Adrenal gland (tissue), 9 donors: ENCODE measurements at regions not wholly inside any gene's neighbourhood (a gene's known extent, or its start where the extent isn't known, plus 50 kb on each side); places are given as distances from the start of the nearest gene placed in this dataset.

Experiments used
- DNase-seq, 7 donors: peaks; one replicate each; pipeline ENCODE4 v3.0.0-alpha.2; 2019 to 2020
- H3K27ac ChIP-seq, 5 donors: fragments of 200-600 bp; sonication (generic) in 4 of 5; 1 replicate in 3 of 5; 2 replicates in 2 of 5; pipeline versions ENCODE4 v1.5.1 to v1.8.0; 2016 to 2020; ENCODE audit warnings: mild to moderate bottlenecking in 1 of 5
- H3K27me3 ChIP-seq: fragments of 200-600 bp; 2 replicates; pipeline ENCODE4 v1.8.0; 2021
- H3K36me3 ChIP-seq, 2 donors: fragments of 200-600 bp; replicated peaks in 1 of 2; 1 replicate in 1 of 2; 2 replicates in 1 of 2; pipeline versions ENCODE4 v1.5.1 to v1.8.0; 2018 to 2022
- H3K4me1 ChIP-seq, 2 donors: fragments of 200-600 bp; replicated peaks in 1 of 2; 1 replicate in 1 of 2; 2 replicates in 1 of 2; pipeline versions ENCODE4 v1.5.1 to v1.8.0; 2018 to 2021
- H3K4me3 ChIP-seq, 4 donors: fragments of 200-600 bp; sonication (generic) in 3 of 4; one replicate each; pipeline ENCODE4 v1.5.1; 2016 to 2018
- H3K9me3 ChIP-seq, 3 donors: fragments of 200-600 bp; sonication (generic) in 1 of 3; replicated peaks in 1 of 3; 1 replicate in 2 of 3; 2 replicates in 1 of 3; pipeline versions ENCODE4 v1.5.1 to v1.8.0; 2016 to 2021
- CTCF ChIP-seq, 6 experiments: fragments of 450-650 bp in 4 of 6; fragments of 200-600 bp in 2 of 6; sonication (generic) in 1 of 6; IDR thresholded peaks; 1 replicate in 5 of 6; 2 replicates in 1 of 6; pipeline versions ENCODE4 v1.5.1 to v1.8.0; 2016 to 2021; ENCODE audit warnings: antibody characterized with exemption in 6 of 6, mild to moderate bottlenecking in 2 of 6, moderate library complexity in 1 of 6
- POLR2A ChIP-seq, 2 donors: fragments of 450-650 bp; IDR thresholded peaks; one replicate each; pipeline ENCODE4 v1.6.1; 2017; ENCODE audit warnings: antibody characterized with exemption in 2 of 2, mild to moderate bottlenecking in 2 of 2, moderate library complexity in 1 of 2
- WGBS, 4 donors: extraction: QIAGEN DNeasy Blood & Tissue Kit in 2 of 4; methylation state at CpG; one replicate each; pipeline versions ENCODE4 v1.1.5 to v1.1.7; 2013 to 2017; 5-methylcytosine and 5-hydroxymethylcytosine counted together
- intact Hi-C, 2 donors: fragments of 100-400 bp; cut with DNase I; formaldehyde crosslinking; loops; one replicate each; pipeline versions ENCODE4 v1.14.1 to v1.15.0; 2022 to 2023
- donor health status: healthy with polysubstance abuse.
- donor health status: Bipolar disorder and iron deficiency.
- donor health status: DM: yes; HTN: yes; CAD: no.
- donor health status: DM: no; HTN: no; CAD: no.
- donor health status: DM: no; HTN: no; CAD: no.

GRCh38 chrX:34576864-34577263 lies 80.2 kb downstream of the TMEM47 start:
- TF ChIP-seq CTCF (IDR thresholded peaks at IDR 0.05) (no peak), POLR2A (IDR thresholded peaks at IDR 0.05) (no peak)
- peaks cover 15% of the 10 kb centered on the region for H3K27me3 ChIP-seq
- H3K27ac ChIP-seq, result no peak overlapping the region
- intact Hi-C loops, result no loop called here
- no peaks in the 10 kb centered on the region for H3K9me3 ChIP-seq
- no peaks in the 10 kb centered on the region for H3K4me1 ChIP-seq
- H3K36me3 ChIP-seq, result no peaks in the 10 kb centered on the region
- H3K4me3 ChIP-seq, result no peak overlapping the region
- DNase-seq, result no peak

GRCh38 chrX:34565981-34566380 lies 91.1 kb downstream of the TMEM47 start:
- intact Hi-C loops, result no loop called here
- no peaks in the 10 kb centered on the region for H3K4me1 ChIP-seq
- no peak for TF ChIP-seq CTCF (IDR thresholded peaks at IDR 0.05)
- TF ChIP-seq POLR2A (IDR thresholded peaks at IDR 0.05), result no peak
- no peaks in the 10 kb centered on the region for H3K36me3 ChIP-seq
- no peak overlapping the region for H3K4me3 ChIP-seq
- H3K27me3 ChIP-seq, result no peaks in the 10 kb centered on the region
- no peaks in the 10 kb centered on the region for H3K9me3 ChIP-seq
- no peak for DNase-seq
- no peak overlapping the region for H3K27ac ChIP-seq
- 34 to 62% (median 44%) methylated on average over 2 of the region's 2 CpGs for WGBS, 4 donors

- DNase-seq, result no peak
- 78 to 95% (median 84%) methylated on average over 1 of the region's 1 CpG for WGBS, 4 donors
- H3K27ac ChIP-seq, result no peak overlapping the region
- no peaks in the 10 kb centered on the region for H3K36me3 ChIP-seq
- H3K4me3 ChIP-seq, result no peak overlapping the region
- no peaks in the 10 kb centered on the region for H3K27me3 ChIP-seq
- TF ChIP-seq POLR2A (IDR thresholded peaks at IDR 0.05), result no peak
- no peak for TF ChIP-seq CTCF (IDR thresholded peaks at IDR 0.05)
- no peaks in the 10 kb centered on the region for H3K4me1 ChIP-seq
- no peaks in the 10 kb centered on the region for H3K9me3 ChIP-seq
- intact Hi-C loops, result no loop called here
Measured at GRCh38 chrX:34563804-34564203, 93.3 kb downstream of the TMEM47 start.

GRCh38 chrX:34563061-34563460 lies 94.0 kb downstream of the TMEM47 start:
- 31 to 62% (median 51%) methylated on average over 2 of the region's 2 CpGs for WGBS, 4 donors
- no peaks in the 10 kb centered on the region for H3K9me3 ChIP-seq

More at GRCh38 chrX:34563061-34563460, 94.0 kb downstream of the TMEM47 start:
- no peak for DNase-seq
- H3K4me3 ChIP-seq, result no peak overlapping the region
- H3K27ac ChIP-seq, result no peak overlapping the region
- TF ChIP-seq CTCF (IDR thresholded peaks at IDR 0.05) (no peak), POLR2A (IDR thresholded peaks at IDR 0.05) (no peak)
- H3K4me1 ChIP-seq, result no peaks in the 10 kb centered on the region
- no peaks in the 10 kb centered on the region for H3K36me3 ChIP-seq
- intact Hi-C loops, result no loop called here
- H3K27me3 ChIP-seq, result no peaks in the 10 kb centered on the region
